ENCODE measurements at regions not wholly inside any gene's neighbourhood (a gene's known extent, or its start where the extent isn't known, plus 50 kb on each side); places are given as distances from the start of the nearest gene placed in this dataset.
"Not testable (repeated sequence)": the region's sequence is repeated elsewhere in the genome, so short reads cannot be mapped to it uniquely, and the experiment has no call there.

- ATAC-seq; in situ Hi-C loops (cut with HindIII; ENCODE audit: low pct_unique_long_range_greater_than_20kb, low sequenced_read_pairs); H3K9me3 ChIP-seq (ENCODE audit: control insufficient read depth, insufficient read depth, low read depth, low read length); DNase-seq (ENCODE audit: low read depth, low spot score); H3K27ac ChIP-seq (ENCODE audit: low read length); H3K4me1 ChIP-seq (ENCODE audit: control insufficient read depth, insufficient read depth, low read length); CTCF ChIA-PET; H3K36me3 ChIP-seq (ENCODE audit: control insufficient read depth, insufficient read depth, low read length); H3K27me3 ChIP-seq (ENCODE audit: control insufficient read depth, insufficient read depth, low read length); intact Hi-C loops (cut with micrococcal nuclease; ENCODE audit: unreplicated experiment); BruUV-seq (replicated peaks); POLR2A ChIA-PET: not testable (repeated sequence)
- peak overlapping the region in 1 of 2 experiments; percentile 35; a peak in 1 of 4 replicates for H3K4me3 ChIP-seq (ENCODE audit: low read depth in 2 of 2, low read length in 2 of 2)
These were observed 1268.8 kb downstream of the FOXD4L5 start for GRCh38 chr9:64016246-64016645.

DNA sequence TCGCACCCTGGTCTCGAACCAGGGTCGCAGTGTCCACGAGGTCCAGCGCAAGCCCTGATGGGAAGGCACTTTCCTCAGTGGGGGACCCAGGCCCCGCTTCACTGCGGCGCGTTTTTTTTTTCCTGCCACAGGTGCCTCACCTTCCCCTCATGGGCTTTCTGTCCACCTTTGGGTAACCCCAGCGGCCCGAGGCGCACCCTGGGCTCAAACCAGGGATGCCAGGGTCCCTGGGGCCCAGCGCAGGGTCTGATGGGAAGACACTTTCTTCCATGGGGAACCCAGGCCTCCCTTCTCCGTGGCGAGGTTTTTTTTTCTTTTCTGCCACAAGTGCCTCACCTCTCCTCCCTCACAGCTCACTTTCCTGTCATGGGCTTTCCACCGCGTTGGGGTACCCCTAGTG lies 1269.9 kb downstream of the FOXD4L5 start:
- H3K4me1 ChIP-seq (ENCODE audit: control insufficient read depth, insufficient read depth, low read length): no peaks in the 10 kb centered on the region
- H3K27me3 ChIP-seq (ENCODE audit: control insufficient read depth, insufficient read depth, low read length): no peaks in the 10 kb centered on the region
- ChIA-PET POLR2A (no interaction called here), CTCF (no interaction called here)
- TF ChIP-seq TCF7L2 (IDR thresholded peaks at IDR 0.05; ENCODE audit: low read depth, low read length) (no peak), SIN3A (IDR thresholded peaks at IDR 0.05; ENCODE audit: borderline replicate concordance, insufficient read depth, low read depth, low read length) (no peak), POLR2AphosphoS5 (IDR thresholded peaks at IDR 0.05; ENCODE audit: low read depth, low read length) (no peak), REST (IDR thresholded peaks at IDR 0.05; ENCODE audit: insufficient read depth in 1 of 2, low read depth in 2 of 2, low read length in 1 of 2) (no peak)
- TF ChIP-seq, protein P1, sequence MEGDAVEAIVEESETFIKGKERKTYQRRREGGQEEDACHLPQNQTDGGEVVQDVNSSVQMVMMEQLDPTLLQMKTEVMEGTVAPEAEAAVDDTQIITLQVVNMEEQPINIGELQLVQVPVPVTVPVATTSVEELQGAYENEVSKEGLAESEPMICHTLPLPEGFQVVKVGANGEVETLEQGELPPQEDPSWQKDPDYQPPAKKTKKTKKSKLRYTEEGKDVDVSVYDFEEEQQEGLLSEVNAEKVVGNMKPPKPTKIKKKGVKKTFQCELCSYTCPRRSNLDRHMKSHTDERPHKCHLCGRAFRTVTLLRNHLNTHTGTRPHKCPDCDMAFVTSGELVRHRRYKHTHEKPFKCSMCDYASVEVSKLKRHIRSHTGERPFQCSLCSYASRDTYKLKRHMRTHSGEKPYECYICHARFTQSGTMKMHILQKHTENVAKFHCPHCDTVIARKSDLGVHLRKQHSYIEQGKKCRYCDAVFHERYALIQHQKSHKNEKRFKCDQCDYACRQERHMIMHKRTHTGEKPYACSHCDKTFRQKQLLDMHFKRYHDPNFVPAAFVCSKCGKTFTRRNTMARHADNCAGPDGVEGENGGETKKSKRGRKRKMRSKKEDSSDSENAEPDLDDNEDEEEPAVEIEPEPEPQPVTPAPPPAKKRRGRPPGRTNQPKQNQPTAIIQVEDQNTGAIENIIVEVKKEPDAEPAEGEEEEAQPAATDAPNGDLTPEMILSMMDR (IDR thresholded peaks at IDR 0.05): no peak
- no peak overlapping the region for H3K4me3 ChIP-seq (ENCODE audit: low read depth in 2 of 2, low read length in 2 of 2)
- no peak for ATAC-seq
- H3K9me3 ChIP-seq (ENCODE audit: control insufficient read depth, insufficient read depth, low read depth, low read length): no peaks in the 10 kb centered on the region
- BruUV-seq (replicated peaks): no TSS peak
- in situ Hi-C loops (cut with HindIII; ENCODE audit: low pct_unique_long_range_greater_than_20kb, low sequenced_read_pairs): no loop called here
- intact Hi-C loops (cut with micrococcal nuclease; ENCODE audit: unreplicated experiment): no loop called here
- no peak overlapping the region for H3K27ac ChIP-seq (ENCODE audit: low read length)
- no peak for DNase-seq (ENCODE audit: low read depth, low spot score)
- H3K36me3 ChIP-seq (ENCODE audit: control insufficient read depth, insufficient read depth, low read length): no peaks in the 10 kb centered on the region

DNA sequence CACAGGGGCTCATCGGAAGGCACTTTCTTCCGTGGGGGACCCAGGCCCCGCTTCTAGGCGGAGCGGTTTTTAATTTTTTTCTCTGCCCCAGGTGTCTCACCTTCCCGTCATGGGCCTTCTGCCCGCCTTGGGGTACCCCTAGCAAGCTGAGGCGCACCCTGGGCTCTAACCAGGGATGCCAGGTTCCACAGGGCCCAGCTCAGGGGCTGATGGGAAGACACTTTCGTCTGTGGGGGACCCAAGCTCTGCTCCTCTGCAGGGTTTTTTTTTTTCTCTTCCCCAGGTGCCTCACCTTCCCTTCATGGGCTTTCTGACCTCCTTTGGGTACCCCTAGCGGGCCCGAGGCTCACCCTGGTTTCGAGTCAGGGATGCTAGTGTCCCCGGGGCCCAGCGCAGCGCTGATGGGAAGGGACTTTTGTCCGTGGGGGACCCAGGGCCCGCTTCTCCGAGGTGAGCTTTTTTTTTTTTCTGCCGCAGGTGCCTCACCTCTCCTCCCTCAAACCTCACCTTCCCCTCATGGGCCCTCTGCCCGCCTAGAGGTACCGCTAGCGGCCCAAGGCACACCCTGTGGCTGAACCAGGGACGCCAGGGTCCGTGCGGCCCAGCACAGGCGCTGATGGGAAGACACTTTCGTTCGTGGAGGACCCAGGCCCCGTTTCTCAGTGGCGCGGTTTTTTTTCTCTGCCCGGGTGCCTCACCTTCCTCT lies 1270.5 kb downstream of the FOXD4L5 start:
- H3K36me3 ChIP-seq (ENCODE audit: control insufficient read depth, insufficient read depth, low read length); H3K9me3 ChIP-seq (ENCODE audit: control insufficient read depth, insufficient read depth, low read depth, low read length); DNase-seq (ENCODE audit: low read depth, low spot score); H3K4me3 ChIP-seq (ENCODE audit: low read depth in 2 of 2, low read length in 2 of 2); H3K27me3 ChIP-seq (ENCODE audit: control insufficient read depth, insufficient read depth, low read length); H3K27ac ChIP-seq (ENCODE audit: low read length); in situ Hi-C loops (cut with HindIII; ENCODE audit: low pct_unique_long_range_greater_than_20kb, low sequenced_read_pairs); BruUV-seq (replicated peaks); ATAC-seq; H3K4me1 ChIP-seq (ENCODE audit: control insufficient read depth, insufficient read depth, low read length); intact Hi-C loops (cut with micrococcal nuclease; ENCODE audit: unreplicated experiment); POLR2A ChIA-PET; CTCF ChIA-PET: not testable (repeated sequence)

DNA sequence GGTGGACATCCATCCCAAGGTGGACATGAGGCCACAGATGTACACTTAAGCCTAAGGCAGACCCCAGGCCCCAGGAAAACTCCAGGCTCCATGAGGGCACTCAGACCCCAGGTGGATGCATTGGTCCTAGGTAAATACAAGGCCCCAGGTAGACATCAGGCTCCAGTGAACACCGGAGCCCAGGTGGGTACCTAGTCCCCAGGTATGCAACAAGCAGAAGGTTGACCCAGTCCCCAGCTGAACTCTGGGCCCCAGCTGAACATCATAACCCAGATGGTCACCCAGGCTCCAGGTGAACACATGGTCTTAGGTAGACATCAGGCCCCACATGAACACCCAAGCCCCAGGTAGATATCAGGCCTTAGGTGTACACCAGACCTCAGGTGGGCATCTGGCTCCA lies 1271.9 kb downstream of the FOXD4L5 start:
- intact Hi-C loops (cut with micrococcal nuclease; ENCODE audit: unreplicated experiment); in situ Hi-C loops (cut with HindIII; ENCODE audit: low pct_unique_long_range_greater_than_20kb, low sequenced_read_pairs); DNase-seq (ENCODE audit: low read depth, low spot score); POLR2A ChIA-PET; H3K27me3 ChIP-seq (ENCODE audit: control insufficient read depth, insufficient read depth, low read length); H3K36me3 ChIP-seq (ENCODE audit: control insufficient read depth, insufficient read depth, low read length); H3K4me3 ChIP-seq (ENCODE audit: low read depth in 2 of 2, low read length in 2 of 2); ATAC-seq; H3K9me3 ChIP-seq (ENCODE audit: control insufficient read depth, insufficient read depth, low read depth, low read length); H3K4me1 ChIP-seq (ENCODE audit: control insufficient read depth, insufficient read depth, low read length); H3K27ac ChIP-seq (ENCODE audit: low read length); CTCF ChIA-PET; BruUV-seq (replicated peaks): not testable (repeated sequence)

- H3K4me3 ChIP-seq (ENCODE audit: low read depth in 2 of 2, low read length in 2 of 2); POLR2A ChIA-PET; H3K9me3 ChIP-seq (ENCODE audit: control insufficient read depth, insufficient read depth, low read depth, low read length); H3K27me3 ChIP-seq (ENCODE audit: control insufficient read depth, insufficient read depth, low read length); in situ Hi-C loops (cut with HindIII; ENCODE audit: low pct_unique_long_range_greater_than_20kb, low sequenced_read_pairs); intact Hi-C loops (cut with micrococcal nuclease; ENCODE audit: unreplicated experiment); CTCF ChIA-PET; H3K27ac ChIP-seq (ENCODE audit: low read length); ATAC-seq; H3K4me1 ChIP-seq (ENCODE audit: control insufficient read depth, insufficient read depth, low read length); BruUV-seq (replicated peaks); H3K36me3 ChIP-seq (ENCODE audit: control insufficient read depth, insufficient read depth, low read length); DNase-seq (ENCODE audit: low read depth, low spot score): not testable (repeated sequence)
These were observed 1273.0 kb downstream of the FOXD4L5 start for GRCh38 chr9:64012014-64012413.
